GM19328 (cell line): ENCODE measurements at regions not wholly inside any gene's neighbourhood (a gene's known extent, or its start where the extent isn't known, plus 50 kb on each side); places are given as distances from the start of the nearest gene placed in this dataset.

Experiments used
- ATAC-seq: cut with Tn5 transposase; IDR thresholded peaks from one replicate; pipeline ENCODE4 v1.9.1; 2021; ENCODE audit warnings: mild to moderate bottlenecking, moderate library complexity; ENCODE audit not compliant: unreplicated experiment

- ATAC-seq = no peak
These were observed 88.6 kb upstream of the GGTLC1 start for GRCh38 chr20:24077145-24077544.

- no peak for ATAC-seq
These were observed 82.1 kb upstream of the GGTLC1 start for GRCh38 chr20:24070679-24071078.

GRCh38 chr20:24066076-24066700 is 77.6 kb upstream of the GGTLC1 start:
- ATAC-seq = no peak

GRCh38 chr20:24064915-24065314 is 76.3 kb upstream of the GGTLC1 start:
- no peak for ATAC-seq

- no peak for ATAC-seq
These were observed 75.5 kb upstream of the GGTLC1 start for GRCh38 chr20:24064092-24064491.

GRCh38 chr20:24063100-24063499 is 74.5 kb upstream of the GGTLC1 start:
- ATAC-seq = no peak

- no peak for ATAC-seq
These were observed 72.4 kb upstream of the GGTLC1 start for GRCh38 chr20:24060851-24061590.

GRCh38 chr20:24059174-24059573 is 70.6 kb upstream of the GGTLC1 start:
- ATAC-seq = no peak

GRCh38 chr20:24056491-24056890 is 67.9 kb upstream of the GGTLC1 start:
- no peak for ATAC-seq

GRCh38 chr20:24052599-24053275 is 64.2 kb upstream of the GGTLC1 start:
- no peak for ATAC-seq

GRCh38 chr20:24051160-24051559 is 62.6 kb upstream of the GGTLC1 start:
- no peak for ATAC-seq

- ATAC-seq = no peak
These were observed 61.5 kb upstream of the GGTLC1 start for GRCh38 chr20:24050119-24050518.

- no peak for ATAC-seq
These were observed 60.5 kb upstream of the GGTLC1 start for GRCh38 chr20:24049081-24049480.

- ATAC-seq = no peak
These were observed 59.5 kb upstream of the GGTLC1 start for GRCh38 chr20:24048024-24048611.

GRCh38 chr20:24046888-24047287 is 58.3 kb upstream of the GGTLC1 start:
- ATAC-seq = no peak

GRCh38 chr20:24045621-24046318 is 57.2 kb upstream of the GGTLC1 start:
- no peak for ATAC-seq

- no peak for ATAC-seq
These were observed 54.7 kb upstream of the GGTLC1 start for GRCh38 chr20:24043294-24043693.

- ATAC-seq = no peak
These were observed 54.1 kb upstream of the GGTLC1 start for GRCh38 chr20:24042646-24043045.

- ATAC-seq = no peak
These were observed 52.4 kb upstream of the GGTLC1 start for GRCh38 chr20:24040896-24041459.

- ATAC-seq = no peak
These were observed 50.6 kb upstream of the GGTLC1 start for GRCh38 chr20:24039196-24039595.
